GM13976 (cell line): ENCODE measurements at regions not wholly inside any gene's neighbourhood (a gene's known extent, or its start where the extent isn't known, plus 50 kb on each side); places are given as distances from the start of the nearest gene placed in this dataset.
A peak's percentile ranks its signal among the peaks of the same experiment; 100 is the strongest.

Experiments
- DNase-seq: peaks from one replicate; pipeline ENCODE4 v3.0.0; 2012; ENCODE audit warnings: low spot score
- CTCF ChIP-seq: IDR thresholded peaks from 2 replicates; pipeline ENCODE4 v1.5.1; 2012; ENCODE audit warnings: borderline replicate concordance, mild to moderate bottlenecking; ENCODE audit not compliant: insufficient read depth; ENCODE audit errors: extremely low read depth, missing control alignments, control extremely low read depth
- in situ Hi-C: fragments of 300-500 bp; cut with MboI; formaldehyde crosslinking; loops from one replicate; pipeline ENCODE4 v1.12.0; 2022; ENCODE audit warnings: low sequenced_read_pairs, mixed read lengths, inconsistent platforms; ENCODE audit not compliant: unreplicated experiment

GRCh38 chr10:131743190-131744151 lies 157.3 kb upstream of the PPP2R2D start:
- in situ Hi-C loops: no loop called here
- TF ChIP-seq CTCF: no peak
- peak; percentile 82 for DNase-seq

GRCh38 chr10:131744346-131744745 lies 156.5 kb upstream of the PPP2R2D start:
- TF ChIP-seq CTCF: no peak
- in situ Hi-C loops: no loop called here
- no peak for DNase-seq

- DNase-seq: no peak
- no peak for TF ChIP-seq CTCF
- in situ Hi-C loops: no loop called here
Measured at GRCh38 chr10:131745591-131745990, 155.2 kb upstream of the PPP2R2D start.

- no peak for DNase-seq
- in situ Hi-C loops: no loop called here
- no peak for TF ChIP-seq CTCF
Measured at GRCh38 chr10:131746241-131746711, 154.5 kb upstream of the PPP2R2D start.

- in situ Hi-C loops: no loop called here
- no peak for TF ChIP-seq CTCF
- DNase-seq: no peak
Measured at GRCh38 chr10:131746785-131747184, 154.0 kb upstream of the PPP2R2D start.

GRCh38 chr10:131747251-131747650 lies 153.6 kb upstream of the PPP2R2D start:
- in situ Hi-C loops: no loop called here
- DNase-seq: no peak
- no peak for TF ChIP-seq CTCF
